ENCODE measurements at regions not wholly inside any gene's neighbourhood (a gene's known extent, or its start where the extent isn't known, plus 50 kb on each side); places are given as distances from the start of the nearest gene placed in this dataset.

DNA sequence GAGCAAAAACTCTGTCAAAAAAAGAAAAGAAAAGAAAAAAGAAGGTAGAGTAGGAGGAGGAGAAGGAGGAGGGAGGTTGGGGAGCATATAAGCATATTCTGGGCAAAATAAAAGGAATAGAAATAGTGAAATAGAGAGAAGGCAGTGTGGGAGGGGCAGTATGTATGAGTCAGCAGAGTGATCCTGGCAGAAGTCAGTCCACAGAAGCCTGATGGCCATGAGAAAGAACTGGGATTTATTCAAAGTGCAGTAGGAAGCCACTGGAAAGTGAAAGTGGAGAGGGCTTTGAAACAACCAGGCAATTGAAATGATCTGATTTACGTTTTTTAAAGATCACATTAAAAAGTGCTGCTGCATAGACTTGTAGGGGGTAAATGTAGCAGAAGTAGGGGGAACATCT lies 368.6 kb upstream of the USP15 start:
- ATAC-seq (ENCODE audit: insufficient number of reproducible peaks, low FRiP score, low read depth): no peak
- Histone ChIP-seq H3K9me3 (no peaks in the 10 kb centered on the region), H3K4me3 (peak overlapping the region; percentile 17), H3K4me1 (ENCODE audit: control insufficient read depth in 1 of 2, low read depth in 2 of 2) (peaks cover 0 to 6% of the 10 kb centered on the region in 2 donors), H3K36me3 (no peaks in the 10 kb centered on the region), H3K27me3 (replicated peaks; ENCODE audit: insufficient read depth) (no peaks in the 10 kb centered on the region), H3K27ac (peak overlapping the region in 1 of 2 donors; percentile 14)
- no peak for DNase-seq (ENCODE audit: low spot score)
- TF ChIP-seq, protein P1, sequence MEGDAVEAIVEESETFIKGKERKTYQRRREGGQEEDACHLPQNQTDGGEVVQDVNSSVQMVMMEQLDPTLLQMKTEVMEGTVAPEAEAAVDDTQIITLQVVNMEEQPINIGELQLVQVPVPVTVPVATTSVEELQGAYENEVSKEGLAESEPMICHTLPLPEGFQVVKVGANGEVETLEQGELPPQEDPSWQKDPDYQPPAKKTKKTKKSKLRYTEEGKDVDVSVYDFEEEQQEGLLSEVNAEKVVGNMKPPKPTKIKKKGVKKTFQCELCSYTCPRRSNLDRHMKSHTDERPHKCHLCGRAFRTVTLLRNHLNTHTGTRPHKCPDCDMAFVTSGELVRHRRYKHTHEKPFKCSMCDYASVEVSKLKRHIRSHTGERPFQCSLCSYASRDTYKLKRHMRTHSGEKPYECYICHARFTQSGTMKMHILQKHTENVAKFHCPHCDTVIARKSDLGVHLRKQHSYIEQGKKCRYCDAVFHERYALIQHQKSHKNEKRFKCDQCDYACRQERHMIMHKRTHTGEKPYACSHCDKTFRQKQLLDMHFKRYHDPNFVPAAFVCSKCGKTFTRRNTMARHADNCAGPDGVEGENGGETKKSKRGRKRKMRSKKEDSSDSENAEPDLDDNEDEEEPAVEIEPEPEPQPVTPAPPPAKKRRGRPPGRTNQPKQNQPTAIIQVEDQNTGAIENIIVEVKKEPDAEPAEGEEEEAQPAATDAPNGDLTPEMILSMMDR (IDR thresholded peaks at IDR 0.05): no peak

DNA sequence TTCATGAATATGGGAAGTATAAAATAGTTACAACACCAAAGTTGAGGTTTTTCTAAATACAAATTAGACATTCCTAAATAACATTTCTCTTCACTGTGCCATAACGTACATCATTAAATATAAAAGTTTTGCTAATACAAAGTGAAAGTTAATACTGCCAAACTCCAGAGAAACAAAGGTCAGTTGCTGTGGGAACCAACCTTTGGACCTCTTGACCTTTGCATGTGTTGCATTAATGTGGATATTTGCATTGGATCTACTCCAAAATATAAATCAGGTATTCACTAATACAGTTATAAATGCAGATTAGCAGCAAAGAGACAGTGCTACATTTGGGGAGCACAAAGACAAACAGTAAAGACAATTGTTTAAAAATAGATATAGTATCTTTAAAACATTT lies 366.0 kb upstream of the USP15 start:
- H3K27me3 ChIP-seq (replicated peaks; ENCODE audit: insufficient read depth): no peaks in the 10 kb centered on the region
- TF ChIP-seq, protein P1 (IDR thresholded peaks at IDR 0.05): no peak
- no peaks in the 10 kb centered on the region for H3K9me3 ChIP-seq
- H3K27ac ChIP-seq: no peak overlapping the region
- H3K4me1 ChIP-seq (ENCODE audit: control insufficient read depth in 1 of 2, low read depth in 2 of 2): peaks cover 0 to 3% of the 10 kb centered on the region in 2 donors
- H3K36me3 ChIP-seq: no peaks in the 10 kb centered on the region
- DNase-seq (ENCODE audit: low spot score) (no peak), ATAC-seq (ENCODE audit: insufficient number of reproducible peaks, low FRiP score, low read depth) (no peak)
- no peak overlapping the region for H3K4me3 ChIP-seq

DNA sequence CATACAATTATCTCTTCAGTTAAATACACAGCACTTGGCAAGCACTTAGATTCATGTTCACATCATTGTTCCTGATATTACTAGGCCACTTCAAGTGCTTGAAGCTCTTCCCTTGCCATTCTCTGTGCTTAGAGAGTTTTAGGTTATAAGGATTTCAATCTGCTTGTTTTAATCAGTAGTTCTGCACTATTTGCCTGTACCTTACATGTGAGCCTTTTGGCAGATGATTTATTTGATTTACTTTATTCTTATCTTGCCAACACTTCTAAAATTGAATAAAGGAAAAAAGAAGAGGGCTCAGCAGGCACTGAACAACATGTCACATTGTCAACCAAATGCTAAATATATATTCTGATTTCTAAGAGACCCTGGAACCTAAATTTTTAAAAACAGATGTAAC lies 363.8 kb upstream of the USP15 start:
- no peak for DNase-seq (ENCODE audit: low spot score)
- no peak for ATAC-seq (ENCODE audit: insufficient number of reproducible peaks, low FRiP score, low read depth)
- peaks cover 0 to 3% of the 10 kb centered on the region in 2 donors for H3K4me1 ChIP-seq (ENCODE audit: control insufficient read depth in 1 of 2, low read depth in 2 of 2)
- H3K27ac ChIP-seq: no peak overlapping the region
- H3K27me3 ChIP-seq (replicated peaks; ENCODE audit: insufficient read depth): no peaks in the 10 kb centered on the region
- TF ChIP-seq, protein P1 (IDR thresholded peaks at IDR 0.05): no peak
- no peaks in the 10 kb centered on the region for H3K36me3 ChIP-seq
- H3K9me3 ChIP-seq: no peaks in the 10 kb centered on the region
- no peak overlapping the region for H3K4me3 ChIP-seq

DNA sequence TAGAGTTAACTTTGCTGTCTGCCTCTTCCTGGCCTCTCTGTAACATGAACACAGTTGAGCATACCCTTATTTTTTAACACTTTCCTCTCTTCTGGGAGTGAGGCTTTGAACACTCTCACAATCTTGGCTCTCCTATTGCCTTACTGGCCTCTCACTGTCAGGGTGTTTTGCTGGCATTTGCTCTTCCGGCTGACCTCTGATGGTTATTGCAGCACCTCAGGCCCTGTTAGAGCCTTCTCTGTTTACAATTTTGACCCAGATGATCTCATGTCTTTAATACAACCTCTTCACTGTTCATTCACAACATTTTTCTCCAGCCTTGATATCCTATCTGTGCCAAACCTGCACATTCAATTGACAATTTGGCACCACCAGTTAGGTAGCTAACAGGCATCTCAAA lies 357.8 kb upstream of the USP15 start:
- Histone ChIP-seq H3K27me3 (replicated peaks; ENCODE audit: insufficient read depth) (no peaks in the 10 kb centered on the region), H3K36me3 (no peaks in the 10 kb centered on the region), H3K27ac (no peak overlapping the region), H3K4me1 (ENCODE audit: control insufficient read depth in 1 of 2, low read depth in 2 of 2) (no peaks in the 10 kb centered on the region), H3K4me3 (no peak overlapping the region), H3K9me3 (no peaks in the 10 kb centered on the region)
- DNase-seq (ENCODE audit: low spot score) (no peak), ATAC-seq (ENCODE audit: insufficient number of reproducible peaks, low FRiP score, low read depth) (no peak)
- TF ChIP-seq, protein P1 (IDR thresholded peaks at IDR 0.05): no peak

DNA sequence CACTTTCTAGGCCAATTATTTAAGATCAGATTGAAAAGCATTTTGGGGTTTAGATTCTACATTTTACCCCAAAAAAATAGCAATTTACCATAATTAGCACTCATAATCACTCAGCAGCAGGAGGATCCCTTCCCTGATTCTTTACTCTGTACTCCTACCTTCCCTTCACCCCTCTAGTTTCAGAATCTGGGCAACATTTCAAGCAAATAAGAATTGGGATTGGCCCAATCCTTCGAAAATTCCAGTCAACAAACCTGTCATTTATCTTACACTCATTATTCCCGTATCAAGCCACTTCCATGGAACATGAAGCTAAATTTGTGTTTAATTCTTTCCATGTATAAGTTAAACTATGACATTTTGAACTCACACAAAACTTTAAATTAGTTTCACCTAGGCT lies 349.1 kb upstream of the USP15 start:
- Histone ChIP-seq H3K27me3 (replicated peaks; ENCODE audit: insufficient read depth) (no peaks in the 10 kb centered on the region), H3K4me1 (ENCODE audit: control insufficient read depth in 1 of 2, low read depth in 2 of 2) (no peaks in the 10 kb centered on the region), H3K36me3 (no peaks in the 10 kb centered on the region), H3K4me3 (no peak overlapping the region), H3K9me3 (no peaks in the 10 kb centered on the region), H3K27ac (no peak overlapping the region)
- ATAC-seq (ENCODE audit: insufficient number of reproducible peaks, low FRiP score, low read depth): no peak
- no peak for DNase-seq (ENCODE audit: low spot score)
- TF ChIP-seq, protein P1 (IDR thresholded peaks at IDR 0.05): no peak

All from thoracic aorta (tissue), 2 donors.